PFSK-1 (cell line): ENCODE measurements at regions not wholly inside any gene's neighbourhood (a gene's known extent, or its start where the extent isn't known, plus 50 kb on each side); places are given as distances from the start of the nearest gene placed in this dataset.

Experiments used
- POLR2AphosphoS5 ChIP-seq: IDR thresholded peaks from 2 replicates; pipeline ENCODE4 v1.6.1; 2012; ENCODE audit warnings: low read depth, mild to moderate bottlenecking, control low read depth, low read length, moderate library complexity
- REST ChIP-seq, 2 experiments: IDR thresholded peaks; 2 replicates each; pipeline versions ENCODE4 v1.6.1 to v1.8.0; 2011 to 2012; ENCODE audit warnings: low read depth in 2 of 2, low read length in 2 of 2, control low read depth in 1 of 2, inconsistent platforms in 1 of 2, mild to moderate bottlenecking in 1 of 2, moderate library complexity in 1 of 2; ENCODE audit not compliant: insufficient read depth in 1 of 2
- SIN3A ChIP-seq: IDR thresholded peaks from 2 replicates; pipeline ENCODE4 v1.6.1; 2012; ENCODE audit warnings: mild to moderate bottlenecking, low read length, moderate library complexity, borderline replicate concordance; ENCODE audit not compliant: insufficient read depth

- TF ChIP-seq SIN3A: no peak
- no peak for TF ChIP-seq REST (IDR thresholded peaks at IDR 0.05; ENCODE audit: insufficient read depth in 1 of 2, low read depth in 2 of 2, low read length in 2 of 2)
- no peak for TF ChIP-seq POLR2AphosphoS5
Observed at GRCh38 chr1:163609858-163610257, 288.1 kb downstream of the NUF2 start.
